GM19240 (cell line): ENCODE measurements at regions not wholly inside any gene's neighbourhood (a gene's known extent, or its start where the extent isn't known, plus 50 kb on each side); places are given as distances from the start of the nearest gene placed in this dataset.

Source experiments
- DNase-seq: peaks from one replicate; pipeline ENCODE4 v3.0.0; 2011; ENCODE audit warnings: low spot score; ENCODE audit not compliant: insufficient read length

DNA sequence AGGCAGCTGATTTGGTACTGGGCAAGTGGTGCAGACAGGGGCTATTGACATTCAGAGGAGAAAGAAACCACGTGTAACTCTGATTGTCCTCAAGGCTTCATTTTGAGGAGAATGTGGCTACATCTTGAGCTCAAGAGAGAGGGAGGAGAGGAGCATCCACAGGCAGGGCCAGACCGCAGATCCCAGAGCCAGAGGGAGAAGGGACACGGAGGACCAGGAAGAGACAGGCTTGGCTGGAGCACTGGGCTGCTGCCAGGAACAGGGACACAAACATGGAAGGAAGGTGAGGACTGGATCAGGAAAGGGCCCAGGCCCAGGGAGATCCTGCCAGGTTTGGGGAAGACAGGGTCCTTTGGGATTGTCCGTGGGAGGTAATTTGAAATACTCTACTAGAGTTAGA, 158.3 kb downstream of the GPAM start:
- DNase-seq, result no peak

DNA sequence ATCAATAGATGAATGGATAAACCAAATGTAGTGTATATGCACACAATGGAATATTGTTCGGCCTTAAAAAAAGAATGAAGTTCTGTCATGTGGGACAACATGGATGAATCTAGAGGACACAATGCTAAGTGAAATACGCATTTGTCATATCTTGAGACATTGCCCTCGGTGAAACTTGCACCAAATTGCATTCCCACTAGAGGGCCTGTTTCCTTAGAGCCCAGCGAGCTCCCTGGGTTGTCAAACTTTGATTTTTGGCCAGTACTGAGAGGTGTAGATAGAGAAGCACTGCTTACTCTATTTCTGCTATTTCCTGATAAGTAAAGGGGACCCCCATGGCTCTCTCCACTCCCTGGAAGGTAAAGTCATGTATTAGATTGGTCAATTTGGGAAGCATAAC, 157.1 kb downstream of the GPAM start:
- DNase-seq, result no peak

DNA sequence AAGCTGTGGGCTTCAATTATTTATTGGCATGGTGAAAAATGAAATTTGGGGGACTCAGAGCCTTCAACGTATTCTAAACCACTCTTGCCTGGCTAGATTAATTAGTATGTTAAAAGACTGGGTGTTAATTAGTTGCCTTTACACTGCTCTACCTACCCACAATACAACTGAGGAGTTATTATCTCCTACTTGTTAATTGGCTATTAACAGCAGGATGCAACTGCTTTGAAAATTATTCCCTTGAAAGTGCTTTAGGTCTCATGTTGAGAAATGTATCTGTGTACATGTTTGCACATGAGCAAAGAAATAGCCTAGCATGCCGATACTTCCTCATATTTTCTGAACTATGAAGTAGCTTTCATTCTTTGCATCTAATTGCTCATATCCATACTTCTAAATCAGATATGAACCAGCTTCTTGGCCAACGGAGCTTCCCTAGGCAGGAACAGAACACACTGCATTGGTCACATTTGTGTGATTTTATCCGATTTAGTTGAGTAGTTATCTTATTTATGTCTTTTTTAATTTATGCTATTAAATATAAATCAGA, 155.8 kb downstream of the GPAM start:
- no peak for DNase-seq

DNA sequence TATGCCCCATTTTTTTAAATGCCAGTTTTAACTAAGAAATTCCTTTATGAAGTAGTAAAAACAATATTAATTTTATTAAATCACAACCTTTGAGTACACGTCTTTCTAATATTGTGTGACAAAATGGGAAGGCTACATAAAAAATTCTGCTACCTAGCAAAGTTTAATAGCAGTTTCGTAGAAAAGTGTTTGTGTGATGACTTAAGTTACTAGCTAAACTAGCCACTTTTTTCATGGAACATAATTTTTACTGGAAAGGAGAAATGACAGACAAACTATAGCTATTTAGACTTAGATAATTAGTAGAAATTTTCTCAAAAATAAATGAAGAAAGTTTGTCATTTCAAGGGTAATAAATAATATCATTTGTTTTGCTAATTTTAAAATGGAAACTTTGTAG, 153.1 kb downstream of the GPAM start:
- no peak for DNase-seq

DNA sequence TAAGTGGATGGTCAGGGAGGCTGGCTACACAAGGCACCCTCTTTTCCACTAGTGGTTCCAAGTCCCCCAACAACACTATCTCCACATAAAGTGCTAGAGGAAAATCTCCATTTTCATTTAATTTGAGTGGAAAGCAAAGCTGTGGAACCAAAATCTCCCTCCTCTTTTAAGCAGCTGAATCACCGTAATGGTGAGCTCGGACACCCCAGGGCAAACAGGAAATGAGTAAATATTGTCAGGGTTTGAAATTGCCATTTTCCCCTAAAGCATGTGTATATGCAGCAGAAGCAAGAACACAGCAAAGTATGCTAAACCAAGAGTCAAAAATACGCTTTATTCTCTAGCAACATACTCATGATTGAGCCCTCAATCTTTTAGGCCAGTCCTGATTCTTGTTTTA, 143.7 kb downstream of the GPAM start:
- DNase-seq, result no peak

DNA sequence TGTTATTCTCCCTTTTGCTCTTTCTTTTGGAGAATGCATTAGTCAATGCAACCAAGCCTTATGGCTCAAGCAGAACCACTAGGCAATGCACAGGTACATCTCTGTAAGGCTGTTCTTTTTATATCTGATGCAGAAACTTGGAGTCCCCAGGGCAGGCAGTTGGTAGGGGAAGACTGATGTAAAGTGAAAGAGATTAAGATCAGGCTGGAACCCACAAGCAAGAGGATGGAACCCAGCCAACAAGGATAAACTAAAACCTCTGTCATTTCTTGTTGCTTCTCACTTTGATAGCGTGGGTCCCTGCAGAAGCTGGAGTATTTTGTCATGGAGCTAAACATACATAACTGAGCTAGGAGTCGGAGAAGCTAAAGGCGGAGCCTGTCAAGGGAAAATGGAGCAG, 142.9 kb downstream of the GPAM start:
- DNase-seq, result no peak

DNA sequence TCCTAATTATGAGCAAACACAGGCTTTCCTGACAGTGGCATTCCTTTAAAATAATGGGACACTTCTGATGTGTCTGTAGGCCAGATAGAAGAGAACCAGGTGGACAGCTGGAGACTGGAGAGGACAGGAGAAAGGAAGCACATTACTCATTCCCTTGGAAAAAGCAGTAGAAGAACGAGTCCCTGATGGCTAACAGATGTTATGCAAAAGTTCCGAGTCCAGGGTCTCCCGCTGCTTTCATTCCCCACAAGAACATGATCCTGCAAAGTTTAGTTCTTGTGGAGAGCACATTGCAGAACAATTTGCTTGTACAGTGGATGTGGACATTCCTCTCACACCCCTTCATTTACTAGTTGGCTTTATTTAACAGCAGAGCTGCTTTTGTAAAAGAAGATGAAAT, 137.6 kb downstream of the GPAM start:
- no peak for DNase-seq

DNA sequence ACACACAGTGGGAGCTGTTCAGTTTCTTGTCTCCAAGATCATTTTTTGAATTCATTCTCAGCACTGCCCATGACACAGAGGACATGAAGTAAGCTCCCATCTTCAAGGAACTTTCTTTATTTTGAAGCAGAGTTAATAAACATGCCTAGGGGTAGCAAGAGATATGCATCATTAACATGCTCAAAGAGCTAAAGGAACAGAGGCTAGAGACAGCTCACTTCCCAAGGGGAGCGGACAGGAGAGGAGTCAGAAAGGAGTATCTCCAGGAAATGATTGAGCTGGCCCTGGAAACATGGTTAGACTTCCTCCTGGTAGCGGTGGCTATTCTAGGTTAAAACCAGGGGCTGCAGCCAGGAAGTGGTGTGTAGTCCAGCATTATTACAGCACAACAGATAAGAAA, 135.9 kb downstream of the GPAM start:
- no peak for DNase-seq

DNA sequence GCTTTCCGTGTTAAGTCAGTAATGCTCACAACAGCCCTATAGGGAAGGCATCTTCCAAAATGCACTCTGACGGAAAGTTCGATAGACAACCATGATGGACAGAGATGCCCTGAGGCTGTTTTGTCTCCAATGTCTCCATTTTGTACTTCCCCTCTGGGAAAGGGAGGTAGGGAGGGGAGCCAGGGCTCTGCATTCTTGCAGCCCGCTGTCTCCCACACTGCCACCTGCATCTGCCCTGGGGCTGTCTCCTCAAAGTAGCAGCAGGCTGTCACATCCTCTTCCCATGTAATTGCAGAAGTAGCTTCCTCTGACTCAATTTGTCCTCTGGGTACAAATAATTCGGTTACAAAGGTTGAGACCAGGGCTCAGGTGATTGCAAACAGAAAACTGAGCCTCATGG, 131.4 kb downstream of the GPAM start:
- no peak for DNase-seq

DNA sequence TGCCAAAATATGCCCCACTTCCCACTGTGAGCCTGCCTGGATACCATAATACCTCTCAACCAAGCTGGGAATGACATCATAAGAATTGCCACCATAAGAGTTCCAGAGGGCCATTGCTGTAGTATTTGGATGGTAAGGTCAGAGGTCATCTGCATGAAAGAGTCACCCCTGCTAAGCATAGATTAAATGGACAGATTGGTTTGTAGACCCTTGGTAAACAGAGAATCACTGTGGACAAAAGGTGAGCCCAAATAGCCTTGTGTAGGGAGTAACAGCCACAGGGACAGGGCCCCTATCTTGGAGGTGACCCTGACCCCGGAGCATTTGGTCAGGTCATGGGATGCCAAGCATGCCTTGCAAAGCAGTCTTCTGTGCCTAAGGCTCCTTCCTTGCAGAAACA, 129.7 kb downstream of the GPAM start:
- DNase-seq, result no peak

DNA sequence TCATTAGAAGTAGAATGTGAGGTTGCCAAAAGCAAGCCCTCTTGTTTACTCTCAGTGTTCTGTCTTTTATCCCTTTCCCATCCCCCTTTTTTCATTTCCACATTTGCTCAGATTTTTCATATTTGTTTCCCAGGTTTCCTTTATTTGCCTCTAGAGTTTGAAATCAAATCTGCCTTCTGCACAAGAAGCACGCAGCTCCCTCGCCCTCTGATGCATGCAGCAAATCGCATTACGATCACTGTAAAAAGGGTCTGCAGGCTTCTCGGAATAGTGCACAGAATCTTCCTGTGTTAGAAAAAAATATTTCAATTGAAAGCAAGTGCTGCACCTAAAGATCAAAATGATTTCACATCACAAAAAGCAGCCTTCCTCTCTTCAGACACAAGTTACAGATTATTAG, 129.0 kb downstream of the GPAM start:
- no peak for DNase-seq

DNA sequence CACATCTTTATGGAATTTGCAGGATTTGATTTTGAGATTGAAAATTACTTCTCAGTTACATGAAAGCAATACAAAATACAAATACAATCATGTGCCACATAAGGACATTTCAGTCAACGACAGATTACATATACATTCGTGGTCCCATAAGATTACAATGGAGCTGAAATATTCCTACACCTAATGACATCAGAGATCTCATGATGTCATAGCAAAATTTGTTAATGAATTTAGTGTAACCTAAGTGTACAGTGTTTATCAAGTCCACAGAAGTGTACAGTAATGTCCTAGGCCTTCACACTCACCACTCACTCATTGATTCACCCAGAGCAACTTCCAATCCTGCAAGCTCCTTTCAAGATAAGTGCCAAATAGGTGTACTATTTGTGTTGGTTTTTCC, 126.5 kb downstream of the GPAM start:
- no peak for DNase-seq

DNA sequence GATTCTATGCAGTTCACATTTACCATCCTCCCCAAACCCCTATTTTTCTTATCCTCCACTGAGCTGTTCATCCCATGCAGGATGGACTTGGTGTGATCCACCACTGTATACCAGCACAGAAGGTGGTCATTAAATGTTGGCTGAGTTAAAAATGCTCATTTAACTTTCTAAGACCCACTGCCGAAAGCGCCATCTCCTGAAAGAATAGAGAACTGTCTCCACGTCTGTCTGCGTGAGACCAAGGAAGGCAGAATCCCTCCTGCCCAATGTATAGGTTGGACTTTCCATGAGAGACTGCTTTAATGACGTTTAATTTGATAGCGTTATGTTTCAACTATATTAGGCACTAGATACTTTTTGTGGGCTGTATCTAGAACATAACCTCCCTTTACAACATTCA, 124.3 kb downstream of the GPAM start:
- DNase-seq, result no peak

DNA sequence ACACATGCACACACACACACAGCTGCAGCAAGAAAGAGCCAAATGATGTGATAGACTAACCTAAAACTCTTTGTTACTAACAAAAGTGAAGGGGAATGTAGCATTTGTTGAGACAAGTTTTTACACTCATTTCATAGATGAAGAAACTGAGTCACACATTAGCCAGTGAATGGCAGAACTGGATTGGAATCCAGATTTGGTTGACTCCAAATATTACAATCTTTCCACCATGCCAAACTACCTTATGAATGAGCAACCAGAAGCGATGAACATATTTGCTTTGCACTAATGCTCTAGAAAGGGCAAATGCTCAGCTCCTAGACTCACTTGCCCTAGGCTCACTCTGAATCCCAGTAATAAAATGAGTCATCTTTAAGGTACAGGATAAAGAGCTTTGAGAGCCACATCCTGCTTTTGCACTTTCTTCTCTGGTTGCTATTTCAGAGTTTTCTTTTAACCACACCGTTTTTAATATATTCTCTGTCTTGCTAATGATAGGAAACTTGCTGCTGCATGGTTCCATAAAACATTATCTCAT, 111.9 kb downstream of the GPAM start:
- no peak for DNase-seq

DNA sequence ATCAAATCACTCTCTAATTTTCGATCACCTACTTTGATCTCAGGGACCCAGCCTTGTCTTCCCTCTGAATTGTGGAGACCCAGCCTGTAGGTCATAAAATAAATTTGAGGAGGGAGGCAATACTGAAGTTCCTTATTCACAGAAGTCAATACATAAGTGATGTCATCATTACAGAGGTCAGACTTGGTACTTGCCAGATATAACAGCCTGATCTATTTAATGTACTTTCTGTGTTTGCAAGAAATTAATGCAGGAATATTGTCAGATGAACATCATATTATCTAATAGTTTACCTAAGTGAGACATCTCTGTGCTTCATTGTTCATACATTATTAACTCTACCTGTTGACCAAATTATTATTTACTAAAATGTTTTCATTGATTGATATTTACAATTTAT, 105.6 kb downstream of the GPAM start:
- no peak for DNase-seq

DNA sequence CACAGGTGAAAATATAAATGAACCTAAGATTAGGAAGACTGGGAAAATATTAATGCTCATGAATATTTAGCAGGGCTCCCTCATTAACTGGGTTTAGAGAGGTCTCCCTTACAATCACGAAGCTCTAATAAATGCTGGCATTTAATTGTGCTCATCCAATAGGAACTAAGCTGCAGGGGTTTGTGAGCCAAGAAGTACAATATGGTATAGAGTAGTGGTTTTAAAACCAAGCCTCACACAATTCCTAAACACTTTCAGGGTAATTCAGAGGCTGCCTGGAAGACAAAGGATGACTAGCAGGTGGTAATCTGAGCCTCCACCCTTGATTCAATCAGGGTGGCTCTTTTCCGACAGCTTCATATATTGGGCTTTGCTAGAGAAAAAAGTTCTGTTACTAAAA, 103.3 kb downstream of the GPAM start:
- DNase-seq, result no peak

DNA sequence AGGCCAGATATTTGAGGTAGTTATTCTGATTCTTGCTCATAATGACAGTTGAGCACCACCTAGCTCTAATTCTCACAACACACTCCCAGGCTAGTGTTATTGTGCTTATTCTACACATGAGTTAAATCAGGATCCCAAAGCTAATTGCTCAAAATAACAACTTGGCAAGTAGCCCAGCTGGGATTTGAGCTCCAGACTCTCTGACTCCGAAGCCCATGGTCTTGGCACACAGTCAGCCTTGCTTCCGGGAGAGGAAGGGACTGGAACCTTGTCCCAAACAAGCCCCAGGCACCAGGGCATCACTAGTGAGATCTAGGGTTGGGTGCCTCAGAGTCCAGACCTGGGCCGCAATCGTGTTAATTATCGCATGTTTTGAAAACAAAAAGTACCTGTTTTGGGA, 101.4 kb downstream of the GPAM start:
- DNase-seq, result no peak

DNA sequence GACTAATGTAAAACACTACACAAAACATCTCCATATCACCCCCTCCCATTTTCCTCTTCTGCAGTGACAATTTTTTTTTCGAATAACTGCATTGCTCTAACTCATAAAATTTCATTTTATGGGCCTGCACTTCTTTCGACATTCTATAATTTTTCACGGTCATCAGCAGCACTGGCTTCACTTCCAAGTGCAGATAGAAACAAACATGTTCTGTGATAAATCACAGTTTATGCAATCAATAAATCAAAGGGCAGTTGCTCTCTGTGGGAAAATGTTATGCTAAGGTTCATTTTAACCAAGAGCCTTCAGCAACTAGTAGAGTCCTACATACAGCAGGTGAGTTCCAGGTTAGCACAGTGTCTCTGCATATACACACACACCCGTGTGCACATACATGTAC, 100.1 kb downstream of the GPAM start:
- DNase-seq, result no peak

DNA sequence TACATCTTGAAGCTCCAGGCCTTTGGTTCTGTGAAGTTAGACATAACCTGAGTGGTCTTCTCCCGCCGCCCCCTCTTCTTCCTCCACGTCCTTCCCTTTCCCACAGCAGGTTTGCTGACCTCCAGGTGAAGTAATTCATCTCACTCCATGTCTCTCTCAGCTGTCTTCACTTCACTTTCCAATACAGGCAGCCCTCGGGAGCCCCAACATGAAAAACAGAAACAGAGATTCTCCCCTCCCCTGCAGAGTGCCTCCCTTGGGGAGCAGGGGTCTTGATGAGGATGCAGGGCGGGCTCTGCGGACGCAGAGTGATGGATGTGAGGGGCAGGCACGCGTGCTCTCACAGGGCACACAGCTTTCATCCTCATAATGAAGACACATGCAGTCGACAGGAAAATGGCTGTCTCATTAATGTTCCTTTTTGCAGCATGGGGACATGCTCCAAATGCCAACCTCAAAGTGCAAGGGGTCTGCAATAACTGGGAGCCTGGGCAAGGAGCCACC, 95.6 kb downstream of the GPAM start:
- no peak for DNase-seq

DNA sequence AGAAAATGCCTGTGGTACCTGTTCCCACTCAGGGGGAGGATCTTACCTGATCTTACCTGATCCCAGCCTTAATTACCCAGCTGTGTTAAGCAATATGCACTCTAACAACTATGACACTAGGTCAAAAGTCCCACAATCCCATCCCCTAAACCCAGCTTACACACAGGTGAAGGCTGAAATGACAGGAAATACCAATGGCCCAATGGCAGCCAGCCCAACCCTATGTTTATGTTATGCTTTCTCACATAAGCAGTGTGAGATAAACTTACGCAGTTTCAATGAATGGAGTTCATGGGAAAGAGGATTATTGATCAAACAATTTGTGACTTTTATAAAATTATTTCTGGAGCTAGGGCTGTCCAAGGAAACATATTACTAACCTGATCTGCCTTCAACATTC, 91.9 kb downstream of the GPAM start:
- DNase-seq, result no peak

DNA sequence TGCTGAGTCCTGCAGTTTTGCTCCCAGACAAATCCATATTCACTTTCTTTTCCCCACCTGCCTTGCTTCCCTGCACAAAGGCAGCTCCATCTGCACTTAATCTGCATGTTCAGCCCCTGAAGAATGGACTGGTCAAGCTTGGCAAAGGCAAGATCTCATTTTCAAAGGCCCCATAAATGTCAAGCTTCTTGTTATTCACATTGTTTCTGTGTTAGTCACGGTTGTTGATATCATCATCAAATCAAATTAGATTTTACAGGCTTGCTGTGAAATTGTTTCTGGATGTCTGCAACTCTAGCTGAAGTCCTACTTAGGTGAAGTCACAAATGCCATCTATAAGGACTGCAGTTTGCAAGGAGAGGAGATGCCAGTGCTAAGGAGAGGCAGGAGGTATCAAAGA, 91.0 kb downstream of the GPAM start:
- no peak for DNase-seq

DNA sequence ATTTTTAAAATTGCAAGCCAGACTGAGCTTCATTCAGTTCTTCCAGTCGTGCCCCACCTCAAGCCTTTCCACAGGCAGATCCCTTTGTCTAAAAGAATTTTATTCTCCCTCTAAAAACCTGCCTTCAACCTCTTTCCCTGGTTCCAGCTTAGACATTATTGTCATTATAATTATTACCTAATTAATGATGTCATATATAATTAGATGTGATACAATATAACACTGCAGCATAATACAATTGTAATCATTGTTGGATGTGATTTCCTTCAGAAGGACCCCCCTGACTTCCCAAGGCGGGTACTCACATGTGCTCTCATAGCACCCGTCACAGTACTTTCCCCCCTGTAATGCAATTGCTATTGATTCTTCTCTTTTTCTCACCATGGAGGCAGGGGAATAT, 88.6 kb downstream of the GPAM start:
- no peak for DNase-seq

DNA sequence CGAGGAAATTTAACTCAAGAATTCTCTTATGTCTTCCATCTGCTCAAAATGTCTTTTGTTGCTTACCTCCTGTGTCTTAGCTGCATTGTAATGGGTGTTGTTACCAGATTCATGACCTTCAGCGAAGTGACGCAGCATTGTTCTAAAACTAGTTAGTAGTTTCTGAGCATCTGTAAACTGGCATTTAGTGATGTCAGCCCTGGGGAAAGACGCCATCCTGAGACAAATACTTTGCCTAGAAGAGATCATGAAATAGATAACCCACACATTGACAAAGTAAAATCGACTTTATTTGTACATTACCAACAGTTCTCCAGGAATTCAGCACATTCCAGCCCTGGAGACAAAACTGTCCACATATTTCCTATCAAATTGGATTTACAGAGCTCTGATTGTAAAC, 87.8 kb downstream of the GPAM start:
- no peak for DNase-seq

DNA sequence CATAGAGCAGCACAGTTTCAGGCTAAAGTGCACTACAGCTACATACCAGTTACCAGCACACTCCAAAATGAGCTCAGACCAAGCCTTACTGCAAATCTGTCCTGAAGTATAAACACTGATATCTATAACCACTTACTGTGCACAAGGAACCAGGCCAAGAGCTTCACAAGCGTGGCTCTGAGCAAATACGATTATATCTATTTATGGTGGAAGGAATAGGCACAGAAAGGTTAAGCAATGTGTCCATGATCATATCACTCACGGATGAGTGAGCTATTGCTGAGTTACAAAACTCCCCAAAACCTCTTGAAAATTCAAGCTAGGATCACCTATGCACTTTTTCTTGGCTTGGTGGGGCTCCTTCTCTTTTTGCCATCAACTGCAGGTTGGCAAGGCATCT, 84.9 kb downstream of the GPAM start:
- no peak for DNase-seq
